HepG2 (cell line): ENCODE measurements at regions not wholly inside any gene's neighbourhood (a gene's known extent, or its start where the extent isn't known, plus 50 kb on each side); places are given as distances from the start of the nearest gene placed in this dataset.

Experiments used
- HOXA9 ChIP-seq: sonication (generic); formaldehyde crosslinking; IDR thresholded peaks from 2 replicates; pipeline ENCODE4 v1.8.1; 2022; ENCODE audit warnings: missing genetic modification reagents, mild to moderate bottlenecking, moderate library complexity, borderline replicate concordance
- KDM4B ChIP-seq: sonication (generic); formaldehyde crosslinking; IDR thresholded peaks from 2 replicates; pipeline ENCODE4 v1.4.0; 2020; ENCODE audit warnings: missing genetic modification reagents
- KLF15 ChIP-seq: sonication (generic); formaldehyde crosslinking; IDR thresholded peaks from 2 replicates; pipeline ENCODE4 v1.8.1; 2023; ENCODE audit warnings: borderline replicate concordance, mild to moderate bottlenecking, inconsistent platforms, missing genetic modification reagents, mixed read lengths
- NPAS2 ChIP-seq: sonication (generic); formaldehyde crosslinking; IDR thresholded peaks from 2 replicates; pipeline ENCODE4 v1.8.0; 2022; ENCODE audit warnings: mild to moderate bottlenecking, missing genetic modification reagents, borderline replicate concordance
- NR2F6 ChIP-seq, 2 experiments: IDR thresholded peaks; 2 replicates each; pipeline ENCODE4 v1.6.1; 2016; ENCODE audit warnings: antibody characterized with exemption in 1 of 2, mild to moderate bottlenecking in 1 of 2
- PAWR ChIP-seq: sonication (generic); formaldehyde crosslinking; IDR thresholded peaks from 2 replicates; pipeline ENCODE4 v1.4.0; 2020; ENCODE audit warnings: missing genetic modification reagents, mild to moderate bottlenecking, borderline replicate concordance
- PAXIP1 ChIP-seq: sonication (generic); formaldehyde crosslinking; conservative IDR thresholded peaks from 2 replicates; pipeline ENCODE4 v1.4.0; 2020; ENCODE audit warnings: mild to moderate bottlenecking, missing genetic modification reagents, moderate library complexity
- PBX3 ChIP-seq: sonication (generic); formaldehyde crosslinking; IDR thresholded peaks from 2 replicates; pipeline ENCODE4 v1.8.1; 2023; ENCODE audit warnings: missing genetic modification reagents, inconsistent platforms, borderline replicate concordance
- POGZ ChIP-seq: sonication (generic); formaldehyde crosslinking; IDR thresholded peaks from 2 replicates; pipeline ENCODE4 v1.4.0; 2020; ENCODE audit warnings: mild to moderate bottlenecking, missing genetic modification reagents
- TRIM24 ChIP-seq: sonication (generic); formaldehyde crosslinking; IDR thresholded peaks from 2 replicates; pipeline ENCODE4 v1.8.0; 2022; ENCODE audit warnings: mild to moderate bottlenecking, missing genetic modification reagents
- ZKSCAN8 ChIP-seq: IDR thresholded peaks from 2 replicates; pipeline ENCODE4 v1.6.1; 2016; ENCODE audit warnings: borderline replicate concordance, missing genetic modification reagents, missing compliant biosample characterization
- ZNF124 ChIP-seq: sonication (generic); formaldehyde crosslinking; IDR thresholded peaks from 2 replicates; pipeline ENCODE4 v1.4.0; 2020; ENCODE audit warnings: missing genetic modification reagents
- ZNF280D ChIP-seq: sonication (generic); formaldehyde crosslinking; IDR thresholded peaks from 2 replicates; pipeline ENCODE4 v1.5.1; 2020; ENCODE audit warnings: mild to moderate bottlenecking, missing genetic modification reagents
- ZNF577 ChIP-seq: sonication (generic); formaldehyde crosslinking; IDR thresholded peaks from 2 replicates; pipeline ENCODE4 v1.4.0; 2020; ENCODE audit warnings: mild to moderate bottlenecking, low read depth, missing genetic modification reagents, borderline replicate concordance
- ZNF687 ChIP-seq: sonication (generic); formaldehyde crosslinking; IDR thresholded peaks from 2 replicates; pipeline ENCODE4 v1.5.1; 2020; ENCODE audit warnings: mild to moderate bottlenecking, missing genetic modification reagents, moderate library complexity
- ZNF691 ChIP-seq: sonication (generic); formaldehyde crosslinking; IDR thresholded peaks from 2 replicates; pipeline ENCODE4 v1.4.0; 2020; ENCODE audit warnings: missing genetic modification reagents, low read depth, mild to moderate bottlenecking, borderline replicate concordance
- ZNF75D ChIP-seq: sonication (generic); formaldehyde crosslinking; IDR thresholded peaks from 2 replicates; pipeline ENCODE4 v1.8.1; 2023; ENCODE audit warnings: missing genetic modification reagents, mild to moderate bottlenecking, borderline replicate concordance

GRCh38 chr3:40871394-40871793, 327.9 kb upstream of the CTNNB1 start (continued):
- TF ChIP-seq ZNF280D (no peak), ZNF124 (no peak), ZNF687 (CRISPR knock-in tag) (no peak), PAXIP1 (CRISPR knock-in tag) (peak; percentile 69), ZNF75D (CRISPR knock-in tag) (no peak), PAWR (CRISPR knock-in tag) (no peak), HOXA9 (CRISPR knock-in tag) (no peak), ZNF577 (CRISPR knock-in tag) (no peak), ZNF691 (no peak), KDM4B (CRISPR knock-in tag) (no peak), ZKSCAN8 (CRISPR knock-in tag) (no peak), KLF15 (no peak), NPAS2 (no peak), TRIM24 (no peak), POGZ (no peak), NR2F6 (IDR thresholded peaks at IDR 0.05) (peak; percentile 59; the same call in 1 of the 2 replicates), NR2F6 (CRISPR knock-in tag; IDR thresholded peaks at IDR 0.05) (peak; percentile 61; the same call in 1 of the 2 replicates), PBX3 (CRISPR knock-in tag) (no peak)
